Upper lobe of left lung (tissue), 6 donors: ENCODE measurements at regions not wholly inside any gene's neighbourhood (a gene's known extent, or its start where the extent isn't known, plus 50 kb on each side); places are given as distances from the start of the nearest gene placed in this dataset.
"Not testable (repeated sequence)": the region's sequence is repeated elsewhere in the genome, so short reads cannot be mapped to it uniquely, and the experiment has no call there.

Experiments used
- ATAC-seq, 2 donors: fragments of 200-7000 bp; cut with Tn5 transposase; one replicate each; pipeline ENCODE4 v1.9.1; 2022; ENCODE audit warnings: mild to moderate bottlenecking in 2 of 2, moderate library complexity in 2 of 2; ENCODE audit not compliant: low FRiP score in 2 of 2
- DNase-seq, 2 donors: peaks; one replicate each; pipeline ENCODE4 v3.0.0-alpha.2; 2019 to 2020
- H3K27ac ChIP-seq, 4 donors: fragments of 200-600 bp; sonication (generic); one replicate each; pipeline ENCODE4 v1.5.1; 2016 to 2019
- H3K27me3 ChIP-seq, 4 donors: fragments of 200-600 bp; sonication (generic); one replicate each; pipeline ENCODE4 v1.5.1; 2017 to 2019
- H3K36me3 ChIP-seq, 4 donors: fragments of 200-600 bp; sonication (generic); one replicate each; pipeline ENCODE4 v1.5.1; 2016 to 2019
- H3K4me1 ChIP-seq, 4 donors: fragments of 200-600 bp; sonication (generic); one replicate each; pipeline ENCODE4 v1.5.1; 2018 to 2019
- H3K4me3 ChIP-seq, 4 donors: fragments of 200-600 bp; sonication (generic); one replicate each; pipeline ENCODE4 v1.5.1; 2017 to 2019; ENCODE audit warnings: mild to moderate bottlenecking in 2 of 4, moderate library complexity in 1 of 4
- H3K9me3 ChIP-seq, 4 donors: fragments of 200-600 bp; sonication (generic); one replicate each; pipeline ENCODE4 v1.5.1; 2018 to 2019
- CTCF ChIP-seq, 6 experiments: fragments of 450-650 bp in 4 of 6; fragments of 200-600 bp in 2 of 6; sonication (generic) in 2 of 6; IDR thresholded peaks; one replicate each; pipeline ENCODE4 v1.5.1; 2016 to 2019; ENCODE audit warnings: antibody characterized with exemption in 6 of 6
- EP300 ChIP-seq, 4 donors: sonication (generic); formaldehyde crosslinking; IDR thresholded peaks; one replicate each; pipeline ENCODE4 v1.5.1; 2017; ENCODE audit warnings: antibody characterized with exemption in 4 of 4, control low read depth in 2 of 4
- POLR2A ChIP-seq, 4 donors: fragments of 450-650 bp; IDR thresholded peaks; one replicate each; pipeline ENCODE4 v1.5.1; 2016 to 2017; ENCODE audit warnings: antibody characterized with exemption in 4 of 4, mild to moderate bottlenecking in 2 of 4
- POLR2AphosphoS5 ChIP-seq, 2 donors: sonication (generic); formaldehyde crosslinking; IDR thresholded peaks; one replicate each; pipeline ENCODE4 v1.5.1; 2017; ENCODE audit warnings: antibody characterized with exemption in 2 of 2
- WGBS, 2 donors: methylation state at CpG; one replicate each; pipeline ENCODE4 v1.1.5; 2017 to 2018; 5-methylcytosine and 5-hydroxymethylcytosine counted together
- donor health status: DM: no; HTN: no; CAD: no; lungs with moderate emphysema.
- donor health status: DM: no; HTN: yes; CAD: no; lungs with severe emphysema.

GRCh38 chr13:99733346-99733745 is 232.1 kb downstream of the TM9SF2 start:
- Histone ChIP-seq H3K27me3 (no peaks in the 10 kb centered on the region), H3K4me3 (no peak overlapping the region), H3K36me3 (no peaks in the 10 kb centered on the region), H3K9me3 (no peaks in the 10 kb centered on the region), H3K27ac (no peak overlapping the region), H3K4me1 (no peaks in the 10 kb centered on the region)
- ATAC-seq = no peak
- DNase-seq = no peak
- TF ChIP-seq CTCF (IDR thresholded peaks at IDR 0.05) = no peak
- TF ChIP-seq EP300 (IDR thresholded peaks at IDR 0.05) = no peak
- TF ChIP-seq POLR2A (IDR thresholded peaks at IDR 0.05) = no peak
- TF ChIP-seq POLR2AphosphoS5 (IDR thresholded peaks at IDR 0.05) = no peak
- WGBS, 2 donors = 68 to 69% methylated on average over 7 of the region's 7 CpGs

DNA sequence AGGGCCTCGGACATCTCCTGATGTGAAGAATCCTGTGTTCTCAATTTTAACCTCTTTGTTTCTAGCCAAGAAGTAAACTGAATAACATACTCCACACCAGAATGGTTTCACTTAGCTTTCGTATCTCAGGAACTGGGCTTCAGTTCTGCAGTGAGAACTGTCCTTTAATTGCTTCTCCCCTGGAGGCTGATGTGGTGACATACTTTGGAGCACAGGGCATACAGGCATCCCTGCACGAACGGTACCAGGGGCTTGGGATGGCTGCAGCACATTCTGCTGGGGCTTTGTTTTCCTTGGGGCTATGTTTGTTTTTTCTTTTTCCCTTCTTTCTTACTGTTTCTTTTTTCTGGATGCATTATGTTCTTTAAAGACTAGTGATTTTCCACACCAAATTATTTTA is 230.5 kb downstream of the TM9SF2 start:
- Histone ChIP-seq H3K9me3 (no peaks in the 10 kb centered on the region), H3K27ac (no peak overlapping the region), H3K27me3 (no peaks in the 10 kb centered on the region), H3K4me1 (no peaks in the 10 kb centered on the region), H3K4me3 (no peak overlapping the region), H3K36me3 (no peaks in the 10 kb centered on the region)
- no peak for TF ChIP-seq CTCF (IDR thresholded peaks at IDR 0.05)
- no peak for TF ChIP-seq POLR2A (IDR thresholded peaks at IDR 0.05)
- ATAC-seq (no peak), DNase-seq (no peak)
- WGBS, 2 donors = 73 to 78% methylated on average over 4 of the region's 4 CpGs

DNA sequence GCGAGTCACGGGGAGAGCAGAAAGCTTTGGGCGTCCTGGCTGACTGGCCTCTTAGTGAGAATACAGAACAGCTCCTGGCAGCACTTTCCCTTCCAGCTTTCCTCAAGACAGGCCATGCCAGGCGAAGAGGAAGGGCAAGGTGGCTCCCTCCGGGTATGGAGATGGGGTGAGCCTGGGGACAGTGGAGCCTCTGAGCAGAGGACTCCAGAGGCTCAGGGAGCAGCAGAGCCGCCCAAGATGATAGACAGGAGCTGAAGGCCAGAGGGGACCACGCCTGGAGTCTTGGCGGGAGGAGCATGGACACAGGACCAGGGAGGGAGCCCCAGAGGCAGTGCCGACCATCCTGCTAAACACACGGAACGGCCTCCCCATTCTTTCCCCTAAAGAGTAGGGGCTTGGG is 229.1 kb downstream of the TM9SF2 start:
- ATAC-seq (peak in 1 of 2 donors; percentile 64), DNase-seq (no peak)

GRCh38 chr13:99729745-99730144 is 228.5 kb downstream of the TM9SF2 start:
- Histone ChIP-seq H3K4me1 (no peaks in the 10 kb centered on the region), H3K9me3 (no peaks in the 10 kb centered on the region), H3K27me3 (no peaks in the 10 kb centered on the region), H3K36me3 (no peaks in the 10 kb centered on the region), H3K4me3 (no peak overlapping the region), H3K27ac (no peak overlapping the region)
- ATAC-seq = peak in 1 of 2 donors; percentile 50
- peak in 1 of 2 donors; percentile 69 for DNase-seq
- 92 to 98% methylated on average over 15 of the region's 16 CpGs for WGBS, 2 donors
- no peak for TF ChIP-seq EP300 (IDR thresholded peaks at IDR 0.05)
- TF ChIP-seq CTCF (IDR thresholded peaks at IDR 0.05) = no peak

More for the DNA sequence above, 229.1 kb downstream of the TM9SF2 start:
- 97 to 98% methylated on average over 7 to 8 of the region's 11 CpGs for WGBS, 2 donors
- Histone ChIP-seq H3K4me1 (no peaks in the 10 kb centered on the region), H3K36me3 (no peaks in the 10 kb centered on the region), H3K9me3 (no peaks in the 10 kb centered on the region), H3K27me3 (no peaks in the 10 kb centered on the region), H3K4me3 (no peak overlapping the region), H3K27ac (no peak overlapping the region)
- no peak for TF ChIP-seq CTCF (IDR thresholded peaks at IDR 0.05)
- no peak for TF ChIP-seq EP300 (IDR thresholded peaks at IDR 0.05)
- no peak for TF ChIP-seq POLR2A (IDR thresholded peaks at IDR 0.05)
- TF ChIP-seq POLR2AphosphoS5 (IDR thresholded peaks at IDR 0.05) = no peak

DNA sequence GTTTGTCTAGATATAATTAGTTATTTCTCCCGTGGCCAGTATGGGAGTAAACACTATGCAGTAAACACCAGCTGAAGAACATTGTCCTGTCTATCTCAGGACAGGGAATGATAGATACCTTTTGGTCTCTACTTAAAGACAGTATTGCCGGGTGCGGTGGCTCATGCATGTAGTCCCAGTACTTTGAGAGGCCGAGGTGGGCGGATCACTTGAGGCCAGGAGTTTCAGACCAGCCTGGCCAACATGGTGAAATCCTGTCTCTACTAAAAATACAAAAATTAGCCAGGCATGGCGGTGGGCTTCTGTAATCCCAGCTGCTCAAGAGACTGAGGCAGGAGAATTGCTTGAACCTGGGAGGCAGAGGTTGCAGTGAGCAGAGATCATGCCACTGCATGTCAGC is 226.4 kb downstream of the TM9SF2 start:
- H3K36me3 ChIP-seq, ATAC-seq, H3K27me3 ChIP-seq, DNase-seq, H3K27ac ChIP-seq, H3K4me1 ChIP-seq, H3K4me3 ChIP-seq, H3K9me3 ChIP-seq: not testable (repeated sequence)
- WGBS, 2 donors = 86 to 96% methylated on average over 6 of the region's 6 CpGs
